ENCODE measurements at regions not wholly inside any gene's neighbourhood (a gene's known extent, or its start where the extent isn't known, plus 50 kb on each side); places are given as distances from the start of the nearest gene placed in this dataset.

- H3K36me3 ChIP-seq: no peaks in the 10 kb centered on the region
- no peak for TF ChIP-seq CTCF (IDR thresholded peaks at IDR 0.05)
- no peaks in the 10 kb centered on the region for H3K27me3 ChIP-seq (replicated peaks; ENCODE audit: insufficient read depth)
- H3K4me1 ChIP-seq (ENCODE audit: control insufficient read depth in 1 of 2, low read depth in 2 of 2): no peaks in the 10 kb centered on the region
- no peak overlapping the region for H3K4me3 ChIP-seq
- ATAC-seq (ENCODE audit: insufficient number of reproducible peaks, low FRiP score, low read depth) (no peak), DNase-seq (ENCODE audit: low spot score) (no peak)
- H3K9me3 ChIP-seq: no peaks in the 10 kb centered on the region
- H3K27ac ChIP-seq: no peak overlapping the region
These were observed 173.1 kb downstream of the POU4F1 start for GRCh38 chr13:78430166-78430791.

- H3K27me3 ChIP-seq (replicated peaks; ENCODE audit: insufficient read depth): no peaks in the 10 kb centered on the region
- no peak for TF ChIP-seq CTCF (IDR thresholded peaks at IDR 0.05)
- no peaks in the 10 kb centered on the region for H3K36me3 ChIP-seq
- ATAC-seq (ENCODE audit: insufficient number of reproducible peaks, low FRiP score, low read depth): no peak
- H3K9me3 ChIP-seq: no peaks in the 10 kb centered on the region
- H3K4me3 ChIP-seq: no peak overlapping the region
- no peak overlapping the region for H3K27ac ChIP-seq
- H3K4me1 ChIP-seq (ENCODE audit: control insufficient read depth in 1 of 2, low read depth in 2 of 2): no peaks in the 10 kb centered on the region
- DNase-seq (ENCODE audit: low spot score): no peak
These were observed 174.7 kb downstream of the POU4F1 start for GRCh38 chr13:78428646-78429045.

DNA sequence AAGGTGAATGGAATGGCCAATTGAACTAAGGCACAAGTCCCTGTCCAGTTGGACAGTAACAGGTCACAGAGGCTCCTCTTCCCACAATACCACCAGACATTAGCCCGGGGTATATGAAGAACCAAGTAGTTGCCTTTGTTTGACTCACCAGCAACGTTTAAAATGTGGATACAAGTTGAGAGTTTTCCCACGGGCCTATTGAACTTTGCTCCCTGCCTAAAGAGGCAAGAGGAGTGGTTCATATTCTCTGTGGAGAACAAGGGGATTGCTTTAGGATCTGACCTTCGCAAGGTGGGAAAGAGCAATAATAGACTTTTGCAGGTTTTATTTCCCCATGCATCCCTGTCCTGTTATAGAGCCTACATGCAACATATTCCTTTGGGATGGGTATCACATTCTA, 177.2 kb downstream of the POU4F1 start:
- TF ChIP-seq CTCF (IDR thresholded peaks at IDR 0.05): no peak

DNA sequence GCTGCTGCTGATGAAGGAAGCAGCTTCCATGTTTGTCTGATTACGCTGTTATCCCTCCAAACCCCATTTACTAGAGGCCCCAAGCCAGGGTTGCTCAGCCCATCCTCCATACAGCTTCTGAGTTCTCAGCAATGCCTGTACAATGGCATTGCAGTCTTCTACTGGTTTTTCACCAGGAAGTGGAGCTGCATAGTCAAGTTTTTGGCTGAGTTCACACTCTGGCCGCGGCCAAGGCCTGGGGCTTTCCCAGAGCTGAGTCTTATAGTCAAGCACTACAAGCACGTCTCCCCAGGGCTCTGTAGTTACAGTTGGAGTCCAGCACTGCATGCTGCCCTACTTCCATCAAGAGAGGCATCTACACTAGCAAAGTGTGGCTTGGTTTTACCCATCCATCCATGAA, 182.5 kb downstream of the POU4F1 start:
- Histone ChIP-seq H3K4me1 (ENCODE audit: control insufficient read depth in 1 of 2, low read depth in 2 of 2) (no peaks in the 10 kb centered on the region), H3K27me3 (replicated peaks; ENCODE audit: insufficient read depth) (no peaks in the 10 kb centered on the region), H3K9me3 (no peaks in the 10 kb centered on the region), H3K36me3 (no peaks in the 10 kb centered on the region), H3K4me3 (no peak overlapping the region), H3K27ac (no peak overlapping the region)
- TF ChIP-seq CTCF (IDR thresholded peaks at IDR 0.05): no peak
- DNase-seq (ENCODE audit: low spot score) (no peak), ATAC-seq (ENCODE audit: insufficient number of reproducible peaks, low FRiP score, low read depth) (no peak)

More for the DNA sequence above, 177.2 kb downstream of the POU4F1 start:
- no peak for DNase-seq (ENCODE audit: low spot score)
- no peaks in the 10 kb centered on the region for H3K36me3 ChIP-seq
- no peak overlapping the region for H3K4me3 ChIP-seq
- no peak for ATAC-seq (ENCODE audit: insufficient number of reproducible peaks, low FRiP score, low read depth)
- no peak overlapping the region for H3K27ac ChIP-seq
- no peaks in the 10 kb centered on the region for H3K9me3 ChIP-seq
- H3K27me3 ChIP-seq (replicated peaks; ENCODE audit: insufficient read depth): no peaks in the 10 kb centered on the region
- H3K4me1 ChIP-seq (ENCODE audit: control insufficient read depth in 1 of 2, low read depth in 2 of 2): no peaks in the 10 kb centered on the region

DNA sequence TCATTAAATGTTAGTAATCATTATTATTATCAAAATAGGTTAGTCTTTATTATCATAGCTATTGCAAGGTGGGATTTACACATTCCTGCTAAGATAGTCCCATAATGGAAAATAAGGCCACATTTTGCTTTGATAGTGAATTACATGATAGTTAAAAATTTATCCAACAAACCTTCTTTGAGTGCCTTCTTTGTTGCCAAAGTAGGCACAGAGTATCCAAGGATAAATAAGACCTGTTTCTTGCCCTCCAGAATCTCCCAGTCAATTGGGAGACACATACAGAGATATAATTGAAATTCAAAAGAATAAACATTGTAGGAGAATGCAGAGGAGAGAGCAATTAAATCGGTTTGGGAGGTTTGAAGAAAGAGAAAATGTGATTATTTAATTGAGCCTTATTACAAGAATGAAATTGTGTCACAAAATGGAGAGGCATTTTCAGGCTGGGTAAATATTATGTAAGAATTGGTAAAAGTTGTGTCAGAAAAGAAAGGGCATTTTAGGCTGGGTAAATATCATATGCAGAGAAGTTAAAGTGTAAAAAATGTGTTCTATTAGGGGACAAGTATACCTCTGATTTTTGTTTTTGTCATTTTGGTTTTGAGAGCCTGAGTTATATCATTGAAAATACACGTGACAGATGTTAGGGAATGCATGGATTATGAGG, 189.3 kb downstream of the POU4F1 start:
- Histone ChIP-seq H3K27ac (no peak overlapping the region), H3K36me3 (no peaks in the 10 kb centered on the region), H3K9me3 (no peaks in the 10 kb centered on the region), H3K4me3 (no peak overlapping the region), H3K4me1 (ENCODE audit: control insufficient read depth in 1 of 2, low read depth in 2 of 2) (no peaks in the 10 kb centered on the region), H3K27me3 (replicated peaks; ENCODE audit: insufficient read depth) (no peaks in the 10 kb centered on the region)
- TF ChIP-seq CTCF (IDR thresholded peaks at IDR 0.05): no peak
- ATAC-seq (ENCODE audit: insufficient number of reproducible peaks, low FRiP score, low read depth): no peak
- DNase-seq (ENCODE audit: low spot score): no peak
